Right lobe of liver (tissue), 4 donors: ENCODE measurements at regions not wholly inside any gene's neighbourhood (a gene's known extent, or its start where the extent isn't known, plus 50 kb on each side); places are given as distances from the start of the nearest gene placed in this dataset.

Source experiments
- POLR2A ChIP-seq: fragments of 450-650 bp; IDR thresholded peaks from one replicate; pipeline ENCODE4 v1.6.1; 2017; ENCODE audit warnings: antibody characterized with exemption, mild to moderate bottlenecking
- TF ChIP-seq, protein P1 (sequence below), 4 donors: fragments of 200-600 bp in 3 of 4; fragments of 450-650 bp in 1 of 4; IDR thresholded peaks; one replicate each; pipeline versions ENCODE4 v1.5.1 to v1.8.0; 2016 to 2022; ENCODE audit warnings: antibody characterized with exemption in 4 of 4, mild to moderate bottlenecking in 2 of 4
- donor health status: DM: no; HTN: no; CAD: no.
- donor health status: DM: no; HTN: no; CAD: no.
- donor health status: DM: no; HTN: yes; CAD: no.

DNA sequence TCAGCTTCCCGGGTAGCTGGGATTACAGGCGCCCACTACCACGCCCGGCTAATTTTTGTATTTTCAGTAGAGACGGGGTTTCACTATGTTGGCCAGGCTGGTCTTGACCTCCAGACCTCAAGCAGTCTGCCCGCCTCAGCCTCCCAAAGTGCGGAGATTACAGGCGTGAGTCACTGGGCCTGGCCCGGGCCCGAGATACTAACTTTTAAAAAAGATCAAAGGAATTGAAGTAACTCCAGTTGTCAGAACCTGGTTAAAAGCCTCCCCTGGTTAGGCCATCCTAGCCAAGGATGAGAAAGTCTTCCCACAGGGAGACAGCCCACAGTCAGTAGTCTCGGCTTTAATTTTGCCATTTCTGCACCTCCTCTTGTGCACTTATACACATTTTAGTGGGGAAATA lies 212.3 kb upstream of the MCTP2 start:
- TF ChIP-seq, protein P1, sequence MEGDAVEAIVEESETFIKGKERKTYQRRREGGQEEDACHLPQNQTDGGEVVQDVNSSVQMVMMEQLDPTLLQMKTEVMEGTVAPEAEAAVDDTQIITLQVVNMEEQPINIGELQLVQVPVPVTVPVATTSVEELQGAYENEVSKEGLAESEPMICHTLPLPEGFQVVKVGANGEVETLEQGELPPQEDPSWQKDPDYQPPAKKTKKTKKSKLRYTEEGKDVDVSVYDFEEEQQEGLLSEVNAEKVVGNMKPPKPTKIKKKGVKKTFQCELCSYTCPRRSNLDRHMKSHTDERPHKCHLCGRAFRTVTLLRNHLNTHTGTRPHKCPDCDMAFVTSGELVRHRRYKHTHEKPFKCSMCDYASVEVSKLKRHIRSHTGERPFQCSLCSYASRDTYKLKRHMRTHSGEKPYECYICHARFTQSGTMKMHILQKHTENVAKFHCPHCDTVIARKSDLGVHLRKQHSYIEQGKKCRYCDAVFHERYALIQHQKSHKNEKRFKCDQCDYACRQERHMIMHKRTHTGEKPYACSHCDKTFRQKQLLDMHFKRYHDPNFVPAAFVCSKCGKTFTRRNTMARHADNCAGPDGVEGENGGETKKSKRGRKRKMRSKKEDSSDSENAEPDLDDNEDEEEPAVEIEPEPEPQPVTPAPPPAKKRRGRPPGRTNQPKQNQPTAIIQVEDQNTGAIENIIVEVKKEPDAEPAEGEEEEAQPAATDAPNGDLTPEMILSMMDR (IDR thresholded peaks at IDR 0.05) = no peak
- TF ChIP-seq POLR2A = no peak
